ENCODE measurements at regions not wholly inside any gene's neighbourhood (a gene's known extent, or its start where the extent isn't known, plus 50 kb on each side); places are given as distances from the start of the nearest gene placed in this dataset.

DNA sequence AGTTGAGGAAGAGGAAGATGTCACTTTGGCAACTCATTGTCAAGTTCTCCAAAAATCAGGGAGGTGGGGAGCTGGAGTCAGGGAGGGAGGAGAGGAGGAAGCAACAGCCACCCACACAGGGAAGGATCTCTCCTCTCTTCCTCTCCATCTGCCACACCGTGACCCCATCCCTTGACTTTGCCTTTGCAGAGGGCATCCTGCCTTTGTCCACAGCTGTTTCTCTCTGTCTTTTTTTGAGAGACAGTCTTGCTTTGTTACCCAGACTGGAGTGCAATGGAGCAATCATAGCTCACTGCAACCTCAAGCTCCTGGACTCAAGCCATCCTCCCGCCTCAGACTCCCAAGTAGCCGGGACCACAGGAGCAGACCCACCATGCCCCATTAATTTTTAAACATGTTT is 276.0 kb downstream of the SHOX start:
- TF ChIP-seq TOX (CRISPR knock-in tag; IDR thresholded peaks at IDR 0.05; ENCODE audit: borderline replicate concordance) (no peak), OSR1 (CRISPR knock-in tag; IDR thresholded peaks at IDR 0.05) (no peak), ZC3H10 (CRISPR knock-in tag; IDR thresholded peaks at IDR 0.05) (no peak), ZFP3 (CRISPR knock-in tag; IDR thresholded peaks at IDR 0.05) (no peak), GLIS3 (CRISPR knock-in tag; IDR thresholded peaks at IDR 0.05) (no peak), CSDC2 (CRISPR knock-in tag; IDR thresholded peaks at IDR 0.05) (no peak), PPARA (CRISPR knock-in tag; IDR thresholded peaks at IDR 0.05; ENCODE audit: borderline replicate concordance) (no peak), ESRRG (CRISPR knock-in tag; IDR thresholded peaks at IDR 0.05) (no peak), ZNF565 (CRISPR knock-in tag; conservative IDR thresholded peaks at IDR 0.05; ENCODE audit: low read depth) (no peak), ZNF8 (CRISPR knock-in tag; IDR thresholded peaks at IDR 0.05) (no peak), ZNF70 (CRISPR knock-in tag; IDR thresholded peaks at IDR 0.05) (no peak), SNAI2 (CRISPR knock-in tag; IDR thresholded peaks at IDR 0.05) (no peak), BACH2 (CRISPR knock-in tag; IDR thresholded peaks at IDR 0.05; ENCODE audit: borderline replicate concordance) (no peak), RARB (CRISPR knock-in tag; IDR thresholded peaks at IDR 0.05) (no peak), ARNTL (CRISPR knock-in tag; IDR thresholded peaks at IDR 0.05; ENCODE audit: borderline replicate concordance, low read depth) (no peak), TCF4 (CRISPR knock-in tag; IDR thresholded peaks at IDR 0.05; ENCODE audit: borderline replicate concordance) (no peak)
- TF ChIP-seq, protein P1, sequence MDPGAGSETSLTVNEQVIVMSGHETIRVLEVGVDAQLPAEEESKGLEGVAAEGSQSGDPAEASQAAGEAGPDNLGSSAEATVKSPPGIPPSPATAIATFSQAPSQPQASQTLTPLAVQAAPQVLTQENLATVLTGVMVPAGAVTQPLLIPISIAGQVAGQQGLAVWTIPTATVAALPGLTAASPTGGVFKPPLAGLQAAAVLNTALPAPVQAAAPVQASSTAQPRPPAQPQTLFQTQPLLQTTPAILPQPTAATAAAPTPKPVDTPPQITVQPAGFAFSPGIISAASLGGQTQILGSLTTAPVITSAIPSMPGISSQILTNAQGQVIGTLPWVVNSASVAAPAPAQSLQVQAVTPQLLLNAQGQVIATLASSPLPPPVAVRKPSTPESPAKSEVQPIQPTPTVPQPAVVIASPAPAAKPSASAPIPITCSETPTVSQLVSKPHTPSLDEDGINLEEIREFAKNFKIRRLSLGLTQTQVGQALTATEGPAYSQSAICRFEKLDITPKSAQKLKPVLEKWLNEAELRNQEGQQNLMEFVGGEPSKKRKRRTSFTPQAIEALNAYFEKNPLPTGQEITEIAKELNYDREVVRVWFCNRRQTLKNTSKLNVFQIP (CRISPR knock-in tag; IDR thresholded peaks at IDR 0.05; ENCODE audit: borderline replicate concordance, low read depth): no peak
- TF ChIP-seq, protein P2, sequence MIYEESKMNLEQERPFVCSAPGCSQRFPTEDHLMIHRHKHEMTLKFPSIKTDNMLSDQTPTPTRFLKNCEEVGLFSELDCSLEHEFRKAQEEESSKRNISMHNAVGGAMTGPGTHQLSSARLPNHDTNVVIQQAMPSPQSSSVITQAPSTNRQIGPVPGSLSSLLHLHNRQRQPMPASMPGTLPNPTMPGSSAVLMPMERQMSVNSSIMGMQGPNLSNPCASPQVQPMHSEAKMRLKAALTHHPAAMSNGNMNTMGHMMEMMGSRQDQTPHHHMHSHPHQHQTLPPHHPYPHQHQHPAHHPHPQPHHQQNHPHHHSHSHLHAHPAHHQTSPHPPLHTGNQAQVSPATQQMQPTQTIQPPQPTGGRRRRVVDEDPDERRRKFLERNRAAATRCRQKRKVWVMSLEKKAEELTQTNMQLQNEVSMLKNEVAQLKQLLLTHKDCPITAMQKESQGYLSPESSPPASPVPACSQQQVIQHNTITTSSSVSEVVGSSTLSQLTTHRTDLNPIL (CRISPR knock-in tag; IDR thresholded peaks at IDR 0.05; ENCODE audit: low read depth): no peak
- TF ChIP-seq, protein P3, sequence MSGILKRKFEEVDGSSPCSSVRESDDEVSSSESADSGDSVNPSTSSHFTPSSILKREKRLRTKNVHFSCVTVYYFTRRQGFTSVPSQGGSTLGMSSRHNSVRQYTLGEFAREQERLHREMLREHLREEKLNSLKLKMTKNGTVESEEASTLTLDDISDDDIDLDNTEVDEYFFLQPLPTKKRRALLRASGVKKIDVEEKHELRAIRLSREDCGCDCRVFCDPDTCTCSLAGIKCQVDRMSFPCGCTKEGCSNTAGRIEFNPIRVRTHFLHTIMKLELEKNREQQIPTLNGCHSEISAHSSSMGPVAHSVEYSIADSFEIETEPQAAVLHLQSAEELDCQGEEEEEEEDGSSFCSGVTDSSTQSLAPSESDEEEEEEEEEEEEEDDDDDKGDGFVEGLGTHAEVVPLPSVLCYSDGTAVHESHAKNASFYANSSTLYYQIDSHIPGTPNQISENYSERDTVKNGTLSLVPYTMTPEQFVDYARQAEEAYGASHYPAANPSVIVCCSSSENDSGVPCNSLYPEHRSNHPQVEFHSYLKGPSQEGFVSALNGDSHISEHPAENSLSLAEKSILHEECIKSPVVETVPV (CRISPR knock-in tag; IDR thresholded peaks at IDR 0.05): no peak
- no peak for ATAC-seq

DNA sequence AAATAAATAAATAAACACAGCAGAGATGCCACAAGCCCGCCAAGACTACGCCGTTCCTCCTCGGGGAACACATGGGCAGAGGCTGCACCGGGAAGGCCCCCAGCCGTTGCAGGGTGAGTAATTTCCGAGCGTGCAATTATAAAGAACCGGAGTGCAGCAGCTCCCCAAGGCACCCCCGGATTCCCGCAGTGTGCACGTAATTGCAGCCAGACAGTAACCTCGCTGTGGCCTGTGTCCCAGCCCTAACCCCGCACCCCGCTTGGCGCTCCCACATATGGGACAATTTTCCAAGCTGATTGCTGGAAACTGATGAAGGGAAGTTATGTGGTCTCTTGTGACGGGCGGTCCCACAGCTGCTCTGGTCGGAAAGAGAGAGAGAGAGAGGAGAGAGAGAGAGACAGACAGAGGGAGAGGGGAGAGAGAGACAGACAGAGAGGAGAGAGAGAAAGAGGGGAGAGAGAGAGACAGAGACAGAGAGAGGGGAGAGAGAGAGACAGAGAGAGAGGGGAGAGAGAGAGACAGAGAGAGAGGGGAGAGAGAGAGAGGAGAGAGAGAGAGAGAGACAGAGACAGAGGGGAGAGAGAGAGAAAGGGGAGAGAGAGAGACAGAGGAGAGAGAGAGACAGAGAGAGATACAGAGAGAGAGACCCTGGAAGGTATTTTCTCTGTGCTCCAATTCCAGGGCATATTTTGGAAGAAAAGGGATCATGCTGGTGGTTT is 275.4 kb downstream of the SHOX start:
- no peak for ATAC-seq
- TF ChIP-seq OSR1 (CRISPR knock-in tag; IDR thresholded peaks at IDR 0.05) (no peak), PPARA (CRISPR knock-in tag; IDR thresholded peaks at IDR 0.05; ENCODE audit: borderline replicate concordance) (no peak), ZNF8 (CRISPR knock-in tag; IDR thresholded peaks at IDR 0.05) (no peak), TCF4 (CRISPR knock-in tag; IDR thresholded peaks at IDR 0.05; ENCODE audit: borderline replicate concordance) (no peak), CSDC2 (CRISPR knock-in tag; IDR thresholded peaks at IDR 0.05) (no peak), GLIS3 (CRISPR knock-in tag; IDR thresholded peaks at IDR 0.05) (no peak), ZFP3 (CRISPR knock-in tag; IDR thresholded peaks at IDR 0.05) (no peak)

DNA sequence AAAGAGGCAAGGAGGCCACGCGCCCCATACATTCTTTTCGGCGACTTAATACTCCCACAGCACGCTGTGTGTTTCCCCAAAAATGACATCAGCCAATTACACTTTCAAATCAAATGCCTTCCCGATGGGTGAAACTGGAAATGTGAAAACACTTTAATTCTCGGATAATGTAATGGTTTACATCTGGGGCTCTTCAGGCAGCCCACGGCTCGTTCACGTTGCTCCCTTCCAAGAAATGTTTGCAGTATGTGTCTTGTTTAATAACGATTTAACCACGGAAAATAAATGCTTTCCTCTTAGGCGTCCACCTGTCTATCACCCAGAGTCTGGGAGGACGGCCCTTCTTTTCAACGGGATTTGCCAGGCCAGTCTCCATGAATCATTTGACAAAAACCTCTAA is 272.5 kb downstream of the SHOX start:
- TF ChIP-seq ESRRG (CRISPR knock-in tag; IDR thresholded peaks at IDR 0.05) (no peak), ARNTL (CRISPR knock-in tag; IDR thresholded peaks at IDR 0.05; ENCODE audit: borderline replicate concordance, low read depth) (no peak), ZFP30 (CRISPR knock-in tag; IDR thresholded peaks at IDR 0.05) (no peak), TCF4 (CRISPR knock-in tag; IDR thresholded peaks at IDR 0.05; ENCODE audit: borderline replicate concordance) (no peak), TOX (CRISPR knock-in tag; IDR thresholded peaks at IDR 0.05; ENCODE audit: borderline replicate concordance) (no peak), RARB (CRISPR knock-in tag; IDR thresholded peaks at IDR 0.05) (no peak), ZNF565 (CRISPR knock-in tag; conservative IDR thresholded peaks at IDR 0.05; ENCODE audit: low read depth) (no peak), ZNF70 (CRISPR knock-in tag; IDR thresholded peaks at IDR 0.05) (no peak), ZC3H10 (CRISPR knock-in tag; IDR thresholded peaks at IDR 0.05) (no peak), ZFP3 (CRISPR knock-in tag; IDR thresholded peaks at IDR 0.05) (no peak), PPARA (CRISPR knock-in tag; IDR thresholded peaks at IDR 0.05; ENCODE audit: borderline replicate concordance) (no peak)
- TF ChIP-seq, protein P4, sequence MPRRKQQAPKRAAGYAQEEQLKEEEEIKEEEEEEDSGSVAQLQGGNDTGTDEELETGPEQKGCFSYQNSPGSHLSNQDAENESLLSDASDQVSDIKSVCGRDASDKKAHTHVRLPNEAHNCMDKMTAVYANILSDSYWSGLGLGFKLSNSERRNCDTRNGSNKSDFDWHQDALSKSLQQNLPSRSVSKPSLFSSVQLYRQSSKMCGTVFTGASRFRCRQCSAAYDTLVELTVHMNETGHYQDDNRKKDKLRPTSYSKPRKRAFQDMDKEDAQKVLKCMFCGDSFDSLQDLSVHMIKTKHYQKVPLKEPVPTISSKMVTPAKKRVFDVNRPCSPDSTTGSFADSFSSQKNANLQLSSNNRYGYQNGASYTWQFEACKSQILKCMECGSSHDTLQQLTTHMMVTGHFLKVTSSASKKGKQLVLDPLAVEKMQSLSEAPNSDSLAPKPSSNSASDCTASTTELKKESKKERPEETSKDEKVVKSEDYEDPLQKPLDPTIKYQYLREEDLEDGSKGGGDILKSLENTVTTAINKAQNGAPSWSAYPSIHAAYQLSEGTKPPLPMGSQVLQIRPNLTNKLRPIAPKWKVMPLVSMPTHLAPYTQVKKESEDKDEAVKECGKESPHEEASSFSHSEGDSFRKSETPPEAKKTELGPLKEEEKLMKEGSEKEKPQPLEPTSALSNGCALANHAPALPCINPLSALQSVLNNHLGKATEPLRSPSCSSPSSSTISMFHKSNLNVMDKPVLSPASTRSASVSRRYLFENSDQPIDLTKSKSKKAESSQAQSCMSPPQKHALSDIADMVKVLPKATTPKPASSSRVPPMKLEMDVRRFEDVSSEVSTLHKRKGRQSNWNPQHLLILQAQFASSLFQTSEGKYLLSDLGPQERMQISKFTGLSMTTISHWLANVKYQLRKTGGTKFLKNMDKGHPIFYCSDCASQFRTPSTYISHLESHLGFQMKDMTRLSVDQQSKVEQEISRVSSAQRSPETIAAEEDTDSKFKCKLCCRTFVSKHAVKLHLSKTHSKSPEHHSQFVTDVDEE (CRISPR knock-in tag; IDR thresholded peaks at IDR 0.05): no peak
- TF ChIP-seq, protein P1 (CRISPR knock-in tag; IDR thresholded peaks at IDR 0.05; ENCODE audit: borderline replicate concordance, low read depth): no peak
- TF ChIP-seq, protein P3 (CRISPR knock-in tag; IDR thresholded peaks at IDR 0.05): no peak
- TF ChIP-seq, protein P5, sequence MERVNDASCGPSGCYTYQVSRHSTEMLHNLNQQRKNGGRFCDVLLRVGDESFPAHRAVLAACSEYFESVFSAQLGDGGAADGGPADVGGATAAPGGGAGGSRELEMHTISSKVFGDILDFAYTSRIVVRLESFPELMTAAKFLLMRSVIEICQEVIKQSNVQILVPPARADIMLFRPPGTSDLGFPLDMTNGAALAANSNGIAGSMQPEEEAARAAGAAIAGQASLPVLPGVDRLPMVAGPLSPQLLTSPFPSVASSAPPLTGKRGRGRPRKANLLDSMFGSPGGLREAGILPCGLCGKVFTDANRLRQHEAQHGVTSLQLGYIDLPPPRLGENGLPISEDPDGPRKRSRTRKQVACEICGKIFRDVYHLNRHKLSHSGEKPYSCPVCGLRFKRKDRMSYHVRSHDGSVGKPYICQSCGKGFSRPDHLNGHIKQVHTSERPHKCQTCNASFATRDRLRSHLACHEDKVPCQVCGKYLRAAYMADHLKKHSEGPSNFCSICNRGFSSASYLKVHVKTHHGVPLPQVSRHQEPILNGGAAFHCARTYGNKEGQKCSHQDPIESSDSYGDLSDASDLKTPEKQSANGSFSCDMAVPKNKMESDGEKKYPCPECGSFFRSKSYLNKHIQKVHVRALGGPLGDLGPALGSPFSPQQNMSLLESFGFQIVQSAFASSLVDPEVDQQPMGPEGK (CRISPR knock-in tag; IDR thresholded peaks at IDR 0.05; ENCODE audit: borderline replicate concordance): no peak
- no peak for ATAC-seq
